ENCODE measurements at regions not wholly inside any gene's neighbourhood (a gene's known extent, or its start where the extent isn't known, plus 50 kb on each side); places are given as distances from the start of the nearest gene placed in this dataset.

GRCh38 chr7:79529214-79529880 is 75.9 kb upstream of the MAGI2 start:
- no peaks in the 10 kb centered on the region for H4K20me1 ChIP-seq (ENCODE audit: insufficient read depth, low read length, poor library complexity, severe bottlenecking)
- no peak overlapping the region for H2AFZ ChIP-seq (ENCODE audit: low read length)
- TF ChIP-seq CTCF (conservative IDR thresholded peaks at IDR 0.05; ENCODE audit: low read length), result no peak
- TF ChIP-seq EZH2phosphoT487 (IDR thresholded peaks at IDR 0.05; ENCODE audit: borderline replicate concordance), result no peak

GRCh38 chr7:79528421-79528820 is 75.0 kb upstream of the MAGI2 start:
- no peaks in the 10 kb centered on the region for H3K27me3 ChIP-seq (ENCODE audit: insufficient read depth, low read length, poor library complexity, severe bottlenecking)
- H2AFZ ChIP-seq (ENCODE audit: low read length), result no peak overlapping the region
- no peaks in the 10 kb centered on the region for H3K36me3 ChIP-seq (ENCODE audit: insufficient read depth, low read length)
- no peaks in the 10 kb centered on the region for H4K20me1 ChIP-seq (ENCODE audit: insufficient read depth, low read length, poor library complexity, severe bottlenecking)
- H3K4me2 ChIP-seq (ENCODE audit: low read depth, low read length, poor library complexity, severe bottlenecking), result no peak overlapping the region
- H3F3A ChIP-seq (ENCODE audit: low read depth), result no peaks in the 10 kb centered on the region
- no peaks in the 10 kb centered on the region for H3K4me1 ChIP-seq (ENCODE audit: insufficient read depth, low read length, poor library complexity, severe bottlenecking)
- H3K9me2 ChIP-seq (replicated peaks; ENCODE audit: low read depth, low read length), result 0 out of 2 replicates have a peak, but pooled peaks cover 3% of the 10 kb centered on the region
- H3K79me2 ChIP-seq (ENCODE audit: insufficient read depth, low read length), result no peaks in the 10 kb centered on the region
- no peaks in the 10 kb centered on the region for H3K9me3 ChIP-seq (ENCODE audit: insufficient read depth, low read depth, low read length)
- no peak overlapping the region for H3K4me3 ChIP-seq (ENCODE audit: low read length, poor library complexity, severe bottlenecking)
- H3K9ac ChIP-seq (ENCODE audit: low read depth, low read length, poor library complexity, severe bottlenecking), result no peak overlapping the region
- TF ChIP-seq CTCF (conservative IDR thresholded peaks at IDR 0.05; ENCODE audit: low read length) (no peak), EZH2phosphoT487 (IDR thresholded peaks at IDR 0.05; ENCODE audit: borderline replicate concordance) (no peak)

More at GRCh38 chr7:79529214-79529880, 75.9 kb upstream of the MAGI2 start:
- Histone ChIP-seq H3K4me2 (ENCODE audit: low read depth, low read length, poor library complexity, severe bottlenecking) (no peak overlapping the region), H3K9me3 (ENCODE audit: insufficient read depth, low read depth, low read length) (no peaks in the 10 kb centered on the region), H3K79me2 (ENCODE audit: insufficient read depth, low read length) (no peaks in the 10 kb centered on the region), H3K9ac (ENCODE audit: low read depth, low read length, poor library complexity, severe bottlenecking) (no peak overlapping the region), H3K4me3 (ENCODE audit: low read length, poor library complexity, severe bottlenecking) (no peak overlapping the region), H3K36me3 (ENCODE audit: insufficient read depth, low read length) (no peaks in the 10 kb centered on the region), H3K4me1 (ENCODE audit: insufficient read depth, low read length, poor library complexity, severe bottlenecking) (no peaks in the 10 kb centered on the region), H3F3A (ENCODE audit: low read depth) (no peaks in the 10 kb centered on the region), H3K27me3 (ENCODE audit: insufficient read depth, low read length, poor library complexity, severe bottlenecking) (no peaks in the 10 kb centered on the region), H3K9me2 (replicated peaks; ENCODE audit: low read depth, low read length) (0 out of 2 replicates have a peak, but pooled peaks cover 3% of the 10 kb centered on the region)

GRCh38 chr7:79524048-79524447 is 70.6 kb upstream of the MAGI2 start:
- no peak overlapping the region for H3K4me2 ChIP-seq (ENCODE audit: low read depth, low read length, poor library complexity, severe bottlenecking)
- TF ChIP-seq CTCF (conservative IDR thresholded peaks at IDR 0.05; ENCODE audit: low read length), result no peak
- no peak for TF ChIP-seq EZH2phosphoT487 (IDR thresholded peaks at IDR 0.05; ENCODE audit: borderline replicate concordance)
- no peaks in the 10 kb centered on the region for H3K4me1 ChIP-seq (ENCODE audit: insufficient read depth, low read length, poor library complexity, severe bottlenecking)
- no peak overlapping the region for H2AFZ ChIP-seq (ENCODE audit: low read length)
- H3K79me2 ChIP-seq (ENCODE audit: insufficient read depth, low read length), result no peaks in the 10 kb centered on the region
- H4K20me1 ChIP-seq (ENCODE audit: insufficient read depth, low read length, poor library complexity, severe bottlenecking), result no peaks in the 10 kb centered on the region
- H3K4me3 ChIP-seq (ENCODE audit: low read length, poor library complexity, severe bottlenecking), result no peak overlapping the region
- H3F3A ChIP-seq (ENCODE audit: low read depth), result no peaks in the 10 kb centered on the region
- no peaks in the 10 kb centered on the region for H3K9me3 ChIP-seq (ENCODE audit: insufficient read depth, low read depth, low read length)
- H3K36me3 ChIP-seq (ENCODE audit: insufficient read depth, low read length), result no peaks in the 10 kb centered on the region
- H3K27me3 ChIP-seq (ENCODE audit: insufficient read depth, low read length, poor library complexity, severe bottlenecking), result no peaks in the 10 kb centered on the region
- H3K9ac ChIP-seq (ENCODE audit: low read depth, low read length, poor library complexity, severe bottlenecking), result no peak overlapping the region
- H3K9me2 ChIP-seq (replicated peaks; ENCODE audit: low read depth, low read length), result no peaks in the 10 kb centered on the region
